LHCN-M2 (cell line): ENCODE measurements at regions not wholly inside any gene's neighbourhood (a gene's known extent, or its start where the extent isn't known, plus 50 kb on each side); places are given as distances from the start of the nearest gene placed in this dataset.

Experiments used
- DNase-seq: peaks from one replicate; pipeline ENCODE4 v3.0.0-alpha.2; 2012; ENCODE audit warnings: low read depth

- DNase-seq: no peak
These were observed 100.3 kb upstream of the TMTC1 start for GRCh38 chr12:29883941-29884554.

GRCh38 chr12:29883525-29883924 is 99.8 kb upstream of the TMTC1 start:
- DNase-seq: no peak

GRCh38 chr12:29882846-29883245 is 99.1 kb upstream of the TMTC1 start:
- peak; percentile 31 for DNase-seq

GRCh38 chr12:29880987-29881386 is 97.2 kb upstream of the TMTC1 start:
- DNase-seq: no peak

- DNase-seq: no peak
These were observed 96.0 kb upstream of the TMTC1 start for GRCh38 chr12:29879606-29880308.

GRCh38 chr12:29869946-29870345 is 86.2 kb upstream of the TMTC1 start:
- DNase-seq: no peak

GRCh38 chr12:29867823-29868222 is 84.1 kb upstream of the TMTC1 start:
- DNase-seq: no peak

GRCh38 chr12:29863665-29864064 is 79.9 kb upstream of the TMTC1 start:
- DNase-seq: no peak

GRCh38 chr12:29858270-29858786 is 74.6 kb upstream of the TMTC1 start:
- no peak for DNase-seq

- no peak for DNase-seq
These were observed 63.5 kb upstream of the TMTC1 start for GRCh38 chr12:29847246-29847645.

GRCh38 chr12:29844667-29845066 is 60.9 kb upstream of the TMTC1 start:
- DNase-seq: peak; percentile 21

- DNase-seq: peak; percentile 1
These were observed 59.3 kb upstream of the TMTC1 start for GRCh38 chr12:29843036-29843435.

GRCh38 chr12:29838768-29839167 is 55.0 kb upstream of the TMTC1 start:
- no peak for DNase-seq
